ENCODE measurements at regions not wholly inside any gene's neighbourhood (a gene's known extent, or its start where the extent isn't known, plus 50 kb on each side); places are given as distances from the start of the nearest gene placed in this dataset.

DNA sequence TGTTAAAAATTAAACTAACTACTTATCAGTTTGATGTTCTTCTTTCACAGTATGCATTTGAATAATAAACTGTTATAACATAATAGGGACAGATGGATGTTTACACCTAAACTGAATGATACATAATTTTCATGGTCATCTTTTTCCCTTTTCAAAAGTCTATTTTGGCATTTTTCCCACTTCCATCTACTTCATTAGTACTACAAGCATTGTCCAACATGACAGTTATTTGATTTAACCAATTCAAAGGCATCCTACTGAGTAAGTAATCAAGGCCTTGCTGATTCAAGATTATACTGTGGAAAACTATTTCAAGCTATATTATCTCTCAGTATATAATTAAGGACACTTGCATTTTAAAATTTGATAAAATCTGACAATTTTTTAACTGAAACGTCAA is 212.9 kb downstream of the FAT4 start:
- Histone ChIP-seq H3K4me1 (ENCODE audit: low read depth) (no peaks in the 10 kb centered on the region), H3K4me3 (no peak overlapping the region), H3K9me3 (no peaks in the 10 kb centered on the region), H3K36me3 (ENCODE audit: low read depth) (no peaks in the 10 kb centered on the region)
- no peak for ATAC-seq
- no peak for TF ChIP-seq CTCF (IDR thresholded peaks at IDR 0.05)
- intact Hi-C loops (cut with DNase I, micrococcal nuclease), result no loop called here
- no peak for DNase-seq

- no peak for TF ChIP-seq CTCF (IDR thresholded peaks at IDR 0.05)
- Histone ChIP-seq H3K36me3 (ENCODE audit: low read depth) (no peaks in the 10 kb centered on the region), H3K4me3 (no peak overlapping the region), H3K4me1 (ENCODE audit: low read depth) (no peaks in the 10 kb centered on the region), H3K9me3 (no peaks in the 10 kb centered on the region)
- DNase-seq (no peak), ATAC-seq (no peak)
- intact Hi-C loops (cut with DNase I, micrococcal nuclease), result no loop called here
Measured at GRCh38 chr4:125529071-125529470, 214.3 kb downstream of the FAT4 start.

DNA sequence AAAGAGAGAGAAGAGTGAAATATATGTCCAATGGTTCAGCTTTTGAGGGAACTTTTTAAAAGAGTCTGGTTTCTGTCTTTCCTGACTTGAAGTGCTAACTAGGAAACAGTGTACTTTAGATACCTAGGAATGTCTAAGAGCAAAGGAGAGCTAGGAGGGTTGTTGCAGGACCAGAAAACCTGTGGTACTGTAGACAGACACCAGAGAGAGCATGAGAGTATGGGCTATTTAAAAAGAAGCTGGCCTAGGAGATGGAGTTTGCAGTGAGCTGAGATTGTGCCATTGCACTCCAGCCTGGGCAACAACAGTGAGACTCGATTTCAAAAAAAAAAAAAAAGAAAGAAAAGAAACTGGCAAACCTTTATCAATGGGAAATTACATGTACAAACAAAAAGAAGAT is 223.9 kb downstream of the FAT4 start:
- TF ChIP-seq CTCF (IDR thresholded peaks at IDR 0.05), result no peak
- intact Hi-C loops (cut with DNase I, micrococcal nuclease), result no loop called here
- H3K36me3 ChIP-seq (ENCODE audit: low read depth), result no peaks in the 10 kb centered on the region
- no peaks in the 10 kb centered on the region for H3K4me1 ChIP-seq (ENCODE audit: low read depth)
- H3K4me3 ChIP-seq, result no peak overlapping the region
- no peak for ATAC-seq
- no peak for DNase-seq
- no peaks in the 10 kb centered on the region for H3K9me3 ChIP-seq

DNA sequence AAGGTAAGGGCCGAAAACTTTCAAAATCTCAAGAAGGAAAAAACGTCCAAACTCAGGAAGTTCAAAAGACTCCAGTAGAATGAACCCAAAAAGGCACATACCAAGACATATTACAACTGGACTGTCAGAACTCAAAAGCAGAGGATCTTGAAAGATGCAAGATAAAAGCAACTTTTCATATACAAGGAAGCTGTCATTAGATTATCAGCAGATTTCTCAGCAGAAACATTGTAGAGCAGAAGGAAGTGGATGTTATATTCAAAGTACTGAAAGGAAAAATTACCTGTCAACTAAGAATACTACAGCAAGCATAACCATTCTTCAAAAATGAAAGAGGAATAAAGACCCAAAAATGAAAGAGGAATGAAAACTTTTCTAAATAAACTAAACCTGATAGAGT is 224.9 kb downstream of the FAT4 start:
- ATAC-seq (no peak), DNase-seq (no peak)
- no peaks in the 10 kb centered on the region for H3K9me3 ChIP-seq
- TF ChIP-seq CTCF (IDR thresholded peaks at IDR 0.05), result no peak
- H3K4me1 ChIP-seq (ENCODE audit: low read depth), result no peaks in the 10 kb centered on the region
- no peaks in the 10 kb centered on the region for H3K36me3 ChIP-seq (ENCODE audit: low read depth)
- H3K4me3 ChIP-seq, result no peak overlapping the region
- intact Hi-C loops (cut with DNase I, micrococcal nuclease), result no loop called here

GRCh38 chr4:125541836-125542385 is 227.2 kb downstream of the FAT4 start:
- DNase-seq (no peak), ATAC-seq (no peak)
- intact Hi-C loops (cut with DNase I, micrococcal nuclease), result no loop called here
- no peaks in the 10 kb centered on the region for H3K36me3 ChIP-seq (ENCODE audit: low read depth)
- TF ChIP-seq CTCF (IDR thresholded peaks at IDR 0.05), result no peak
- no peak overlapping the region for H3K4me3 ChIP-seq
- H3K4me1 ChIP-seq (ENCODE audit: low read depth), result no peaks in the 10 kb centered on the region
- no peaks in the 10 kb centered on the region for H3K9me3 ChIP-seq

DNA sequence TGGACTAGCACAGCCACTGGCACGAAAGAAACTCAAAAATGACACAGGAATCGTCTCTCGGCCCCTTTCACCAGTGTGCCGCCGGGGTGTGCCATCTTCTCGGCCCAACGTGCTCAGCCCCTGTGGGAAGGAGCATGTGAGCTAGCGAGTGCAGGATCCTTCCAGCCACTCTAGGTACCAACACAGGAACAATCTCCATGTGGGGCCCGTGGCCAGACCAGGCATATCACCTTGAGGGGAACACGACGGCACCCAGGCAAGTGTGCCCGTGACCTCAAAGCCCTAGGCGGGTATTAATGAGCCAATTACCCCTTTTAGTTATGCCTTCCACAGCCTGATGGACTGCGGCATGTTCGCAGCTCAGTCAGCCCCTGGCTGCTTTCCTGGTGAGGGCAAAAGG is 231.5 kb downstream of the FAT4 start:
- TF ChIP-seq CTCF (IDR thresholded peaks at IDR 0.05), result no peak
- intact Hi-C loops (cut with DNase I, micrococcal nuclease), result no loop called here
- no peaks in the 10 kb centered on the region for H3K36me3 ChIP-seq (ENCODE audit: low read depth)
- ATAC-seq (no peak), DNase-seq (no peak)
- H3K4me3 ChIP-seq, result no peak overlapping the region
- H3K9me3 ChIP-seq, result no peaks in the 10 kb centered on the region
- no peaks in the 10 kb centered on the region for H3K4me1 ChIP-seq (ENCODE audit: low read depth)
